Hematopoietic multipotent progenitor cell treated with erythropoietin and hydrocortisone succinate and interleukin-3 and kit ligand, for 4 days (in vitro differentiated cells): ENCODE measurements at regions not wholly inside any gene's neighbourhood (a gene's known extent, or its start where the extent isn't known, plus 50 kb on each side); places are given as distances from the start of the nearest gene placed in this dataset.
"Not testable (repeated sequence)": the region's sequence is repeated elsewhere in the genome, so short reads cannot be mapped to it uniquely, and the experiment has no call there.

Source experiments
- DNase-seq: peaks from one replicate; pipeline ENCODE4 v3.0.0-alpha.2; 2015

GRCh38 chr5:9784231-9784630 is 154.1 kb upstream of the TAS2R1 start:
- no peak for DNase-seq

GRCh38 chr5:9782826-9783560 is 152.8 kb upstream of the TAS2R1 start:
- no peak for DNase-seq

- no peak for DNase-seq
These were observed 151.7 kb upstream of the TAS2R1 start for GRCh38 chr5:9781890-9782289.

- no peak for DNase-seq
These were observed 151.1 kb upstream of the TAS2R1 start for GRCh38 chr5:9781275-9781674.

- DNase-seq, result no peak
These were observed 150.3 kb upstream of the TAS2R1 start for GRCh38 chr5:9780501-9780900.

GRCh38 chr5:9776525-9776924 is 146.4 kb upstream of the TAS2R1 start:
- DNase-seq, result no peak

GRCh38 chr5:9775339-9775738 is 145.2 kb upstream of the TAS2R1 start:
- DNase-seq, result no peak

GRCh38 chr5:9774472-9775079 is 144.4 kb upstream of the TAS2R1 start:
- no peak for DNase-seq

- DNase-seq, result no peak
These were observed 140.9 kb upstream of the TAS2R1 start for GRCh38 chr5:9771079-9771478.

GRCh38 chr5:9766581-9766980 is 136.4 kb upstream of the TAS2R1 start:
- no peak for DNase-seq

GRCh38 chr5:9765419-9766140 is 135.4 kb upstream of the TAS2R1 start:
- DNase-seq, result no peak

- no peak for DNase-seq
These were observed 131.6 kb upstream of the TAS2R1 start for GRCh38 chr5:9761706-9762105.

GRCh38 chr5:9752670-9753069 is 122.5 kb upstream of the TAS2R1 start:
- not testable (repeated sequence) for DNase-seq

- DNase-seq, result no peak
These were observed 113.4 kb upstream of the TAS2R1 start for GRCh38 chr5:9743507-9743906.

GRCh38 chr5:9742848-9743247 is 112.7 kb upstream of the TAS2R1 start:
- no peak for DNase-seq

GRCh38 chr5:9739135-9739534 is 109.0 kb upstream of the TAS2R1 start:
- no peak for DNase-seq

- DNase-seq, result no peak
These were observed 107.1 kb upstream of the TAS2R1 start for GRCh38 chr5:9737265-9737664.

- no peak for DNase-seq
These were observed 103.3 kb upstream of the TAS2R1 start for GRCh38 chr5:9733486-9733885.

- no peak for DNase-seq
These were observed 101.0 kb upstream of the TAS2R1 start for GRCh38 chr5:9731159-9731558.

GRCh38 chr5:9728261-9728660 is 98.1 kb upstream of the TAS2R1 start:
- DNase-seq, result no peak

- DNase-seq, result no peak
These were observed 96.8 kb upstream of the TAS2R1 start for GRCh38 chr5:9726931-9727330.

- DNase-seq, result not testable (repeated sequence)
These were observed 95.1 kb upstream of the TAS2R1 start for GRCh38 chr5:9725265-9725664.

- no peak for DNase-seq
These were observed 94.6 kb upstream of the TAS2R1 start for GRCh38 chr5:9724707-9725106.

GRCh38 chr5:9722601-9723180 is 92.5 kb upstream of the TAS2R1 start:
- no peak for DNase-seq
